HG03095 (cell line): ENCODE measurements at regions not wholly inside any gene's neighbourhood (a gene's known extent, or its start where the extent isn't known, plus 50 kb on each side); places are given as distances from the start of the nearest gene placed in this dataset.

Source experiments
- ATAC-seq: cut with Tn5 transposase; IDR thresholded peaks from one replicate; pipeline ENCODE4 v1.9.1; 2021; ENCODE audit warnings: moderate library complexity; ENCODE audit not compliant: unreplicated experiment

GRCh38 chr18:39555496-39555895 lies 1989.9 kb upstream of the CELF4 start:
- no peak for ATAC-seq

DNA sequence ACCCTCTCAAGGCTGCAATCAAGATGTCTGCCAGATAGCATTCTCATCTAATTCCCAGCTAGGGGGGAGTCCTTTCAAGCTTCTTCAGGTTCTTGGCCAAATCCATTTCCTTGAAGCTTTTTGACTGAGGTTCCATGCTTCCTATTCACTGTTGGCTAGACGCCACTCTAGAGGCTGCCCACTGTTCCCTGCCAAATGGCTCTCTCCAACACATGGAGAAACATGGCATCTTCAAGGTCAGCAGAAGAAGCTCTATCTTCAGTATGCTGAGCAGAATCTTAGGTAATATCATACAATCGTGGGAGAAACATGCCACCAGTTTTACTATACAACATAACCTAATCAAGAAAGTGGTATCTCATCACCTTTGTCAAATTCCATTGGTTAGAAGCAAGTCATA lies 1985.1 kb upstream of the CELF4 start:
- no peak for ATAC-seq

GRCh38 chr18:39549144-39549543 lies 1983.5 kb upstream of the CELF4 start:
- ATAC-seq, result no peak

- no peak for ATAC-seq
These were observed 1966.1 kb upstream of the CELF4 start for GRCh38 chr18:39531659-39532058.

GRCh38 chr18:39529358-39529757 lies 1963.8 kb upstream of the CELF4 start:
- no peak for ATAC-seq

DNA sequence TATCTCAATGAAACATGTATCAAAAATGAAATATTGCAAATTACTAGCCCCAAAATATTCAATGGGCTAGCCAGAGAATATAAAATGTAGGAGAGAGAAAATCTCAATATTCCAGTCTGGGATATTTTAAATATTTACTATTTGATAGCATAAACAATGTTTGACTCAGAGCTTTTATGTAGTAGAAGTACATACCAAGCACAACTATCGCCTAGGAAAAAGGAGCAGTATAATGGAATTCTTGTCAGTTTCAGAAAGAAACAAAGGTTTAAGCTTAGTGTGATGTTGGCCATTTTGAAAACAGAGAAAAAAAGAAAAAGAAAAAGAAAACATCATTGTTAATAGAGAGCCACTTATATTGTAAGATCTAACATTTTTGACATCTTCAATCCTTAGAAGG lies 1961.9 kb upstream of the CELF4 start:
- ATAC-seq, result no peak

GRCh38 chr18:39524370-39524769 lies 1958.8 kb upstream of the CELF4 start:
- ATAC-seq, result no peak

DNA sequence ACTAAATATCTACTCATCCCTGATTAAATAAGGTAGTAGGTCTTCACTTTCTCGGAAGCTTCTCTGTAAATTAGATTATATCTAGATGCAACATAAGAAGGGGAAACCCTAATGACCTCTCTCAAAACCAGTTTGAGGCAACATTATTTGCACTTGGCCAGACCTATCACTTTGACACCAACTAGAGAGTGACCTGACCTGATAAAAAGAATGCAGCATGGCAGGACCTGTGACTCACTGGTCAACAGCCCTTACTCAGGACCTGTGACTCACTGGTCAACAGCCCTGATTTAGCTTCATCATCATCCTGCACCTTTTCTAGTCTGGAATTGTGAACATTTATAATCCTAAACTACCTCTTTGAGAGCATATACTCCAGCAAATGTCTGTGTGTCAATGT lies 1957.7 kb upstream of the CELF4 start:
- no peak for ATAC-seq

DNA sequence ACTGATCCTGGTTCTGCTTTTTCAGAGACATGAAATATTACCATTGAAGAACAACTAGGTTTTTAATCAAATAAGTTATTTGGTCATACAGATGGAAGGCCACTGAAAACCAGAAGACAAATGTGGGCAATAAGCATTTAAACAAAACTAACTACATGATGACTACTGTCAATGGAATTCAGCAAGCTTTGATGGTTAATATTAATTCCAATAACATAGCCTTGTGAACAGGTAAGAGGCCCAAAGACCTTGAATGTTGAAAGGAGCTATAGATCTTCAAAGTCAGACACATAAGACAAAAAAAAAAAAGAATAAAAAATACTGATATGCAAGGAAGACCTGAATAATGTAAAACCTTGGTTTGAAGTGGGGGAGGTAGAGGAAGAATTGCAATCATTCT lies 1955.6 kb upstream of the CELF4 start:
- no peak for ATAC-seq

DNA sequence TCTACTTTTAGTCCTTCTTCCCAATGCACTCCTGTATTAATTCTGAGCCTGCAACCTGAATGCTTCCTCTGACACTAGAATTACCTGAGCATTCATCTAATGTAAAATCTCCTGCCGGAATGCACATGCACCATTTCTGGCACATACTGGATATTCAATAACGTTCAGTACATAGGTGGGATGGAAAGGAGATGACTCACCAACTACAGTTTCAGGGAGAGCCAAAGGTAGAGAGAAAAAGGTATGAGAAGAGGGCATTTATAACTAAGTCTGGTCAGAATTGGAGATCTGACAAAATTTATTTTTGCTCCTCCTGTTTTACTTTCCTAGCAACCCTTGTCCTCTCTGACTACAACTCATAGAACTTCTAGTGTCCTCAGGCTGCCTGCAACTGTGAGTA lies 1954.1 kb upstream of the CELF4 start:
- ATAC-seq, result no peak

GRCh38 chr18:39515299-39515698 lies 1949.7 kb upstream of the CELF4 start:
- no peak for ATAC-seq

DNA sequence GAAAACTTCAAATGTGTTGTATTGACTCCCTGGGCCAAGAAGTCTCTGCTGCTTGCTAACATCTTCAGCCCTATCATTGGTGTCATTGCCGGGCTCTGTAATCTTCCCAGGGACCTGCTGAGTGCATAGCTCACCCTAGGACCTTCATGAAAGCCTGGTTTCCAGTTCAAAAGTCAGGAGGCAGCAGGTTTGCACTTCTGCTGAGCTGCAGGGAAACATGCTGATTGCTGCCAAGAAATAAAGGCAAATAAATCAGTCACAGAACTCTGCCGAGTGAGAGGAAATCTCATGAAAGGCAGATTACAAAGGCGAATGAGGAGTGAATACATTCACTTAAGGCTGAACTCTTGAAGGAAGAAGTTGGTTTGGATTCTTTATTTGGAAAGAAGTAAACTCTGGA lies 1947.6 kb upstream of the CELF4 start:
- no peak for ATAC-seq

- ATAC-seq, result no peak
These were observed 1941.2 kb upstream of the CELF4 start for GRCh38 chr18:39506581-39507330.

GRCh38 chr18:39500306-39500705 lies 1934.7 kb upstream of the CELF4 start:
- no peak for ATAC-seq

GRCh38 chr18:39497821-39498220 lies 1932.2 kb upstream of the CELF4 start:
- ATAC-seq, result no peak

GRCh38 chr18:39496986-39497385 lies 1931.4 kb upstream of the CELF4 start:
- no peak for ATAC-seq

- no peak for ATAC-seq
These were observed 1928.8 kb upstream of the CELF4 start for GRCh38 chr18:39494211-39494896.

GRCh38 chr18:39491408-39491807 lies 1925.8 kb upstream of the CELF4 start:
- no peak for ATAC-seq

DNA sequence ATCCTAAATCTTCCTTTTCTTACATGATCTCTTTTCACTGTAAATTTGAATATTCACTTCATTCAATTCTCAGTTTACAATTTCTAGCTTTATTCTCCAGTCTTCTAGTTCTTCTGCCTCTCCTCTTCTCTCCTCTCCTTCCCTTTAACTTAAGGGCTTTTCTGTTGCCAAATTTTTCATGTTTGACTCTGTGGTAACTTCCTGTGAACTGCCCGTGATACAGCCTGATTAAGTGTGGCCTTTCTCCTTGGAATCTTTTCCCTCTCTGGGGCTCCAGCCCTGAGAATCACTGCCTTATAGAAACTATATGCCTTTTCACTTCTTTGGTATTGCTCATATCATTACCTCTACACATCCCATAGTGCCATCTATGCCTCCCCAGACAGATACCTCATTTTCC lies 1923.8 kb upstream of the CELF4 start:
- no peak for ATAC-seq

GRCh38 chr18:39487932-39488331 lies 1922.3 kb upstream of the CELF4 start:
- ATAC-seq, result no peak

DNA sequence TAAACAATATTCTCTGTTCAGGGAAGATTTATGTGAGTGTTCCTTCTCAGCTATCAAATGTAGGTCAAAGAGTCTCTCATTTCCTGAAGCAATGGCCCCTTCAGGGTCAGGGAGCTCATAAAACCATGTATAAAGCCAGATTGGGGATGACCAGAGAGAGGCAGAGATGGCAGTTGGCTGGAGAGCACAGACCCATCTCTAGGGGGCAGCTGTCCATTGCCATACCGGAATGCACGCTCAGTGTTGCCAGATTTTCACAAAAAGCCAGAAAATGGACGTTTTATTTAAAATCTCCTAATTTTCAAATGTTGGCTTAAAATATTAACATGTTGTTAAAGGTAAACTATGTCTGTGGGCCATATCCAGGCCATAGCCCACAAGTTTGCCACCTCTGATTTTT lies 1920.7 kb upstream of the CELF4 start:
- ATAC-seq, result no peak

- no peak for ATAC-seq
These were observed 1920.1 kb upstream of the CELF4 start for GRCh38 chr18:39485696-39486095.

DNA sequence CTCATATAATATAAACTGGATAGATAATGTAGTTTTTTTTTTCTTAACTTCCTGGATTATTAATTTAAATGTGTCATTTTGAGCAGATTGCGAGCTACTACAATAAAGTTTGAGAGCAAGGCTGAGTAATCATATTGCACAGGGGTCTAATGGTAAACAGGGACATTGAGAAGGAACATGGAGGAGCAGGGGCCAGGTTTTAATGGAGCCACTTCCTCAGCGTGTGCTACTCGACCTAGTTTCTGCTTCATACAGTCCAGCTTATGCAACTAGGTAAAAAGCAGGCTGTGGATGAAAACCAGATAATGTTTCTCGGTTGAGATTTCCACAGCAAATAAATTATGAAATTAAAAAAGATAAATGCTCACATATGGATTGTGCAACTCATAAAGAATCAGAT lies 1915.7 kb upstream of the CELF4 start:
- ATAC-seq, result no peak
